Ishikawa (cell line): ENCODE measurements at regions not wholly inside any gene's neighbourhood (a gene's known extent, or its start where the extent isn't known, plus 50 kb on each side); places are given as distances from the start of the nearest gene placed in this dataset.
A peak's percentile ranks its signal among the peaks of the same experiment; 100 is the strongest.

ENCODE experiments used
- CEBPB ChIP-seq: IDR thresholded peaks from 2 replicates; pipeline ENCODE4 v1.6.1; 2012
- CREB1 ChIP-seq: IDR thresholded peaks from 2 replicates; pipeline ENCODE4 v1.6.1; 2012; ENCODE audit warnings: low read depth
- EGR1 ChIP-seq: IDR thresholded peaks from 2 replicates; pipeline ENCODE4 v1.6.1; 2012
- EP300 ChIP-seq: IDR thresholded peaks from 2 replicates; pipeline ENCODE4 v1.6.1; 2012; ENCODE audit warnings: borderline replicate concordance
- FOXM1 ChIP-seq: IDR thresholded peaks from 2 replicates; pipeline ENCODE4 v1.6.1; 2012; ENCODE audit warnings: low read depth, borderline replicate concordance
- NFIC ChIP-seq: IDR thresholded peaks from 2 replicates; pipeline ENCODE4 v1.6.1; 2012
- RAD21 ChIP-seq: IDR thresholded peaks from 2 replicates; pipeline ENCODE4 v1.6.1; 2012; ENCODE audit warnings: low read depth
- TAF1 ChIP-seq: IDR thresholded peaks from 2 replicates; pipeline ENCODE4 v1.6.1; 2012; ENCODE audit warnings: low read depth, mild to moderate bottlenecking
- TCF12 ChIP-seq: IDR thresholded peaks from 2 replicates; pipeline ENCODE4 v1.6.1; 2012; ENCODE audit warnings: low read depth
- TEAD4 ChIP-seq: IDR thresholded peaks from 2 replicates; pipeline ENCODE4 v1.6.1; 2012
- YY1 ChIP-seq: IDR thresholded peaks from 2 replicates; pipeline ENCODE4 v1.6.1; 2012; ENCODE audit warnings: low read depth
- ZBTB7A ChIP-seq: IDR thresholded peaks from 2 replicates; pipeline ENCODE4 v1.6.1; 2012; ENCODE audit warnings: low read depth
- TF ChIP-seq, protein P1 (sequence below): IDR thresholded peaks from 2 replicates; pipeline ENCODE4 v1.6.1; 2012
- TF ChIP-seq, protein P2 (sequence below): IDR thresholded peaks from 2 replicates; pipeline ENCODE4 v1.6.1; 2012
- TF ChIP-seq, protein P3 (sequence below): IDR thresholded peaks from 2 replicates; pipeline ENCODE4 v1.6.1; 2012; ENCODE audit warnings: low read depth, mild to moderate bottlenecking

DNA sequence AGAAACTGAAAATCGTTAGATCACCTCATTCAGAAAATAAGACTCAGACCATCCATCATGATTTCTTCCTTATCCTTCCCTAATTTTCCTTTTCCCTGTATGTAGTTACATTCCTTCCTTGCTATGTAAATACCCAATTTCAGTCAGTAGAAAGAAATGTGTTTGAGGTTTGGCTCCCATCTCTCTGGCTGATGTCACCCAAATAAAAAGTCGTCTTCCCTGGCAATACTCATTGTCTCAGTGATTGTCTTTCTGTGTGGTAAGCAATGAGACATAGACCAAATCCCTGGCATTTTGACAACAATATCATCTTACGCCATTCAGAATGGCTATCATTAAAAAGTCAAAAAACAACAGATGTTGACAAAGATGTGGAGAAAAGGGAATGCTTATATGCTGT is 303.9 kb upstream of the EDIL3 start:
- TF ChIP-seq ZBTB7A (no peak), NFIC (peak; percentile 25; the same call in 1 of the 2 replicates)

DNA sequence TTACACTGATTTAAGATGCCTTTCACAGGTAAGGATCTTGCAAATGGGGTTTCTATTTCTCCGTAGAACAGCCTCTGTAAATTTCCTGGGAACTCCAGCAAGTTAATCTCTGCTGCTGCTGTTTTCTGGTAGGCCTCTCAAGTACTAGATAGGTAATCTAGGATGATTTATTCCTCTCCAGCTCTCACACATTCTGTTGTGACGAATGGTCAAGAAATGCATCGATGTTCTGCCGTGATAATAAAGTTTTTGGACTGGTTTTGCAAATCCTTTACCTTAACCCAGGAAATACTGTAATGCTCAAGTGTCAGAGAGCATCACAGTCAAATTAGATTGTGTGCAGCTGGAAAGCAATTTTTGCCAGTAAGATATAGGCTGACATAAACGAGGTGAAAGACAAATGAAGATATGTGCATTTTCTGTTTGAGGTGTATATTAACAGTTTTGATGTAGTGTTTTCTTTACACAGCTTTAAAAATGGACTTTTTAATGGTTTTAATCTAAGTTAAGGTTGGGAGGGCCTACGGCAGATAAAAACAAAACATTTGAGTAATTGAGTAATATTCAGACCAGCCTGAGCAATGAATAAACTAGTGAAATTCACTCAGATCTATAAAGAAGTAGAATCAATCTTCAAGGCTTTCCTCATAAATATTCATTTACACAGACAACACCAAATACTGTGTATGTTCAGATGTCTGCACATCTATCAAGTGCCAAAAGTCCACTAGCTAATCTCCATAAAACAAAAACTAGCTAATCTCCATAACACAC is 300.6 kb upstream of the EDIL3 start:
- TF ChIP-seq CEBPB, result no peak
- TF ChIP-seq, protein P1, sequence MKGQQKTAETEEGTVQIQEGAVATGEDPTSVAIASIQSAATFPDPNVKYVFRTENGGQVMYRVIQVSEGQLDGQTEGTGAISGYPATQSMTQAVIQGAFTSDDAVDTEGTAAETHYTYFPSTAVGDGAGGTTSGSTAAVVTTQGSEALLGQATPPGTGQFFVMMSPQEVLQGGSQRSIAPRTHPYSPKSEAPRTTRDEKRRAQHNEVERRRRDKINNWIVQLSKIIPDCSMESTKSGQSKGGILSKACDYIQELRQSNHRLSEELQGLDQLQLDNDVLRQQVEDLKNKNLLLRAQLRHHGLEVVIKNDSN, result no peak
- TF ChIP-seq, protein P2, sequence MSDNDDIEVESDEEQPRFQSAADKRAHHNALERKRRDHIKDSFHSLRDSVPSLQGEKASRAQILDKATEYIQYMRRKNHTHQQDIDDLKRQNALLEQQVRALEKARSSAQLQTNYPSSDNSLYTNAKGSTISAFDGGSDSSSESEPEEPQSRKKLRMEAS, result no peak
- no peak for TF ChIP-seq CREB1
- TF ChIP-seq TAF1, result no peak
- no peak for TF ChIP-seq TEAD4
- no peak for TF ChIP-seq RAD21
- TF ChIP-seq, protein P3, sequence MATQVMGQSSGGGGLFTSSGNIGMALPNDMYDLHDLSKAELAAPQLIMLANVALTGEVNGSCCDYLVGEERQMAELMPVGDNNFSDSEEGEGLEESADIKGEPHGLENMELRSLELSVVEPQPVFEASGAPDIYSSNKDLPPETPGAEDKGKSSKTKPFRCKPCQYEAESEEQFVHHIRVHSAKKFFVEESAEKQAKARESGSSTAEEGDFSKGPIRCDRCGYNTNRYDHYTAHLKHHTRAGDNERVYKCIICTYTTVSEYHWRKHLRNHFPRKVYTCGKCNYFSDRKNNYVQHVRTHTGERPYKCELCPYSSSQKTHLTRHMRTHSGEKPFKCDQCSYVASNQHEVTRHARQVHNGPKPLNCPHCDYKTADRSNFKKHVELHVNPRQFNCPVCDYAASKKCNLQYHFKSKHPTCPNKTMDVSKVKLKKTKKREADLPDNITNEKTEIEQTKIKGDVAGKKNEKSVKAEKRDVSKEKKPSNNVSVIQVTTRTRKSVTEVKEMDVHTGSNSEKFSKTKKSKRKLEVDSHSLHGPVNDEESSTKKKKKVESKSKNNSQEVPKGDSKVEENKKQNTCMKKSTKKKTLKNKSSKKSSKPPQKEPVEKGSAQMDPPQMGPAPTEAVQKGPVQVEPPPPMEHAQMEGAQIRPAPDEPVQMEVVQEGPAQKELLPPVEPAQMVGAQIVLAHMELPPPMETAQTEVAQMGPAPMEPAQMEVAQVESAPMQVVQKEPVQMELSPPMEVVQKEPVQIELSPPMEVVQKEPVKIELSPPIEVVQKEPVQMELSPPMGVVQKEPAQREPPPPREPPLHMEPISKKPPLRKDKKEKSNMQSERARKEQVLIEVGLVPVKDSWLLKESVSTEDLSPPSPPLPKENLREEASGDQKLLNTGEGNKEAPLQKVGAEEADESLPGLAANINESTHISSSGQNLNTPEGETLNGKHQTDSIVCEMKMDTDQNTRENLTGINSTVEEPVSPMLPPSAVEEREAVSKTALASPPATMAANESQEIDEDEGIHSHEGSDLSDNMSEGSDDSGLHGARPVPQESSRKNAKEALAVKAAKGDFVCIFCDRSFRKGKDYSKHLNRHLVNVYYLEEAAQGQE, result no peak
- TF ChIP-seq EGR1, result no peak
- no peak for TF ChIP-seq EP300

DNA sequence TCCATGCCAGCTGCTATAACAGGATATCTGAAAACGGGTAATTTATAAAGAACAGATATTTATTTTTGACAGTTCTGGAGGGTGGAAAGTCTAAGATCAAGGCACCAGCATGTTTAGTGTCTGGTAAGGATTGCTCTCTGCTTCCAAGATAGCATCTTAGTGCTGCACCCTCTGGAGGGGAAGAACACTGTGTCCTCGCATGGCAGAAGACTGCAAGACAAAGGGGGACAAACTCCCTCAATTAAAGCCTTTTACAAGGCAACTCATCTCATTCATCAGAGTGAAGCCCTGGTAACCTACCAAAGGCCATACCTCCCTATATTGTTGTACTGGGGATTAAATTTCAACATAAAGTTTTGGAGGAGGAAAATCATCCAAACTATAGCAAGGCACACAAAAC is 298.9 kb upstream of the EDIL3 start:
- no peak for TF ChIP-seq CREB1
- TF ChIP-seq EP300, result no peak
- TF ChIP-seq, protein P3, result no peak
- no peak for TF ChIP-seq TCF12
- no peak for TF ChIP-seq EGR1
- no peak for TF ChIP-seq RAD21
- TF ChIP-seq ZBTB7A, result no peak
- no peak for TF ChIP-seq FOXM1
- TF ChIP-seq TEAD4, result no peak
- TF ChIP-seq CEBPB, result no peak
- TF ChIP-seq, protein P1, result no peak
- no peak for TF ChIP-seq NFIC

DNA sequence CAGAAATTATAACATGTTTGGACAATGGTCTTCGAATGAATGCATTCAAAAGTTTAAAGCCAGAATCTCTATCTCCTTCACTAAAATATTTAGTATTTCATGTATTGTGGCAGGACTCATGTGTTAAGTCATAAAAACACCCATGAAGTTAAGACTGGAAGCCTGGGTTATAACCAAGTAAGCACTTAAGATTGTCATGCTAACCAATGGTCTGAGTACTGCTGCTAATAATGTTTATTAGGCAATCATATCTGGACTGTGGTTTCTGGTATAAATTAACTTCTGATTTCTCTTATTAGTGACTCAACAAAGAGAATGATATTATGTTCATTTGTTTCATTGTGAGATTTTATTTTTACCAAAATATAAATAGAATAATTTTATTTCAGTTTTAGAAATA is 297.9 kb upstream of the EDIL3 start:
- TF ChIP-seq YY1 (no peak), TAF1 (no peak), TEAD4 (no peak), FOXM1 (no peak), RAD21 (no peak), ZBTB7A (no peak), CEBPB (no peak), EGR1 (no peak), CREB1 (no peak), TCF12 (no peak), NFIC (no peak), EP300 (no peak)
- TF ChIP-seq, protein P1, result no peak
- TF ChIP-seq, protein P3, result no peak
- TF ChIP-seq, protein P2, result no peak
